22Rv1 (cell line): ENCODE measurements at regions not wholly inside any gene's neighbourhood (a gene's known extent, or its start where the extent isn't known, plus 50 kb on each side); places are given as distances from the start of the nearest gene placed in this dataset.

Experiments used
- ZFX ChIP-seq: fragments of 450-650 bp; IDR thresholded peaks from 2 replicates; pipeline ENCODE4 v1.6.1; 2017; ENCODE audit warnings: antibody characterized with exemption, borderline replicate concordance
- TF ChIP-seq, protein P1 (sequence below): fragments of 450-650 bp; IDR thresholded peaks from 2 replicates; pipeline ENCODE4 v1.5.1; 2017; ENCODE audit warnings: mild to moderate bottlenecking

DNA sequence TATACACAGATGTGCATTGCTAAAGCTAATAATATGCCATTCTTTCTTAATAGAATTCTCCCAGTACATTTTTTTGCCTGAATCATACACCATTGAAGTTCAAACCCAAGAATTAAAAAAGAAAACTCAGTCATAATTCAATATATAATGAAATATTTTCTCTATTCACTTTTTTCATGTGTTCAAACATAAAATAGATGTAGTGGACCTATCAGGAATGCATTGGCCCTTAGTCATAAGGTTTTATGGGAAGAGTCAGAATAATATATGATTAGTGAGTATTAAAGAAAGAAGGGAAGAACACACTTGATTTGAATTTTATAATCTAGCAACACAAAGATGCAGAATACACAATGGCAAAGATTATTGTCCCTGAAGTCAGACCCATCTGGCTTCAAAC, 297.0 kb upstream of the COL3A1 start:
- TF ChIP-seq, protein P1, sequence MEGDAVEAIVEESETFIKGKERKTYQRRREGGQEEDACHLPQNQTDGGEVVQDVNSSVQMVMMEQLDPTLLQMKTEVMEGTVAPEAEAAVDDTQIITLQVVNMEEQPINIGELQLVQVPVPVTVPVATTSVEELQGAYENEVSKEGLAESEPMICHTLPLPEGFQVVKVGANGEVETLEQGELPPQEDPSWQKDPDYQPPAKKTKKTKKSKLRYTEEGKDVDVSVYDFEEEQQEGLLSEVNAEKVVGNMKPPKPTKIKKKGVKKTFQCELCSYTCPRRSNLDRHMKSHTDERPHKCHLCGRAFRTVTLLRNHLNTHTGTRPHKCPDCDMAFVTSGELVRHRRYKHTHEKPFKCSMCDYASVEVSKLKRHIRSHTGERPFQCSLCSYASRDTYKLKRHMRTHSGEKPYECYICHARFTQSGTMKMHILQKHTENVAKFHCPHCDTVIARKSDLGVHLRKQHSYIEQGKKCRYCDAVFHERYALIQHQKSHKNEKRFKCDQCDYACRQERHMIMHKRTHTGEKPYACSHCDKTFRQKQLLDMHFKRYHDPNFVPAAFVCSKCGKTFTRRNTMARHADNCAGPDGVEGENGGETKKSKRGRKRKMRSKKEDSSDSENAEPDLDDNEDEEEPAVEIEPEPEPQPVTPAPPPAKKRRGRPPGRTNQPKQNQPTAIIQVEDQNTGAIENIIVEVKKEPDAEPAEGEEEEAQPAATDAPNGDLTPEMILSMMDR: no peak
- TF ChIP-seq ZFX: no peak
